ENCODE measurements at regions not wholly inside any gene's neighbourhood (a gene's known extent, or its start where the extent isn't known, plus 50 kb on each side); places are given as distances from the start of the nearest gene placed in this dataset.

DNA sequence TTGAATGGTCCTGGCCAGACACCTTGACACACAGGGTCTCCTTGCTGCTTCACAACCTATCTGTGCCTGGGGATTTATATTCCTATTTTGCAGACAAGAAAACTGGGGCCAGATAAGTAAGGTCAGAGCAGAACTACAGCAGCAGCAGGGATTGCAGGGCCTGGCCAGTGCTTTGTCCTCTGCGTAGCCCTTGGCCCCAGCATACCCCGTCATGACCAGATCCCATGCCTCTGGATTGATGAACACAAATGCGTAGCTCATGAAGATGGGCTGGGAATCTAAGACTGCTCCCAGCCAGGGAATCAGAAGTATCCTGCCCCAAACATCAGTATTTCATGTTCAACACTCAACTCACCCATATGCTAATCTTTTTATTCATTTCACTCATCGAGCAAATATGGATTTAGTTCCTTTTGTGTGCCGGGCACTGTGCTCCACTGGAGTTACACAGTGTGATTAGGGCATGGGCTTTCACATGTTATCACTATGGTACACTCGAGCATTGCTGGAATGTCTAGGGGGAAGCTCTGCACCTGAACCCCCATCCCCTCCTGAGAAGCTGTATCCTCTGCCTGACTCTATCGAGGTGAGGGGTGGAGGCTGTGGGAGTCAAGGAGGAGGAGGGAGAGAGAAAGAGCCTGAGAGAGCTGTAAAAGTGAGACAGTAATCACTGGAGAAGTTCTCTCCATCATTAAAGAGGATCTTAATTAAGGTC is 143.3 kb downstream of the CYP26B1 start:
- no peaks in the 10 kb centered on the region for H3K27me3 ChIP-seq (replicated peaks; ENCODE audit: insufficient read depth, low read length)
- H2AFZ ChIP-seq (ENCODE audit: low read length), result no peak overlapping the region
- H3F3A ChIP-seq (ENCODE audit: insufficient read depth, low read length), result no peaks in the 10 kb centered on the region
- H3K9ac ChIP-seq (ENCODE audit: low read length), result no peak overlapping the region
- H3K27ac ChIP-seq (ENCODE audit: low read length), result no peak overlapping the region
- no peaks in the 10 kb centered on the region for H3K9me2 ChIP-seq (replicated peaks; ENCODE audit: insufficient read depth, low read length)
- no peak overlapping the region for H3K4me2 ChIP-seq (ENCODE audit: low read depth, low read length)
- no peaks in the 10 kb centered on the region for H3K4me1 ChIP-seq (ENCODE audit: low read length)
- no peaks in the 10 kb centered on the region for H3K79me2 ChIP-seq (ENCODE audit: low read length)
- no peaks in the 10 kb centered on the region for H4K20me1 ChIP-seq (ENCODE audit: insufficient read depth, low read length)
- no peaks in the 10 kb centered on the region for H3K9me3 ChIP-seq (replicated peaks; ENCODE audit: insufficient read depth, low read length)
- no peak overlapping the region for H3K4me3 ChIP-seq (ENCODE audit: low read length)
- TF ChIP-seq EZH2phosphoT487 (IDR thresholded peaks at IDR 0.05; ENCODE audit: low read length) (no peak), CTCF (IDR thresholded peaks at IDR 0.05; ENCODE audit: low read length) (no peak), EZH2 (optimal IDR thresholded peaks at IDR 0.05; ENCODE audit: low read depth, low read length) (no peak)
- DNase-seq, result no peak
- H3K36me3 ChIP-seq (replicated peaks; ENCODE audit: insufficient read depth, low read length), result no peaks in the 10 kb centered on the region

DNA sequence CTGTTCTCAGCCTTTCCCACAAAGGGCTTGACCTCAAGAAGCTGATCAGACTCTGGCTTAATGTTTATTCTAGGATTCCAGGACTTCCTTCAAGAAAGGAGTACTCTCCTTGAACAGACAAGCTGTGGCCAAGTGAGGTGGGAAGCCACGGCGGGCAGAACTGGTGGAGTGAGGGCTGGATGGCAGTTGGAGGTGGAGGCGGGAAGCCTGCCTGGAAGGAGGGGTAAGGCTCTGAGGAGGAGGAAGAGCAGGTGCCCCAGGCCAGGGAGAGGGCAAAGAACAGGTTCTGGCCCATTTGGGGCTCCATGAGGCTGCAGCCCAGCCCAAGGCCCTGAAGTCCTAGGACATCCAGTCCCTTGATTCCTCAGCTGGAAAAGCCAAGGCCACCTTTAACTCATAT is 143.9 kb downstream of the CYP26B1 start:
- Histone ChIP-seq H2AFZ (ENCODE audit: low read length) (no peak overlapping the region), H3K4me3 (ENCODE audit: low read length) (no peak overlapping the region), H3K4me2 (ENCODE audit: low read depth, low read length) (no peak overlapping the region), H3K9ac (ENCODE audit: low read length) (no peak overlapping the region), H3K9me2 (replicated peaks; ENCODE audit: insufficient read depth, low read length) (no peaks in the 10 kb centered on the region), H3K79me2 (ENCODE audit: low read length) (no peaks in the 10 kb centered on the region), H3K27me3 (replicated peaks; ENCODE audit: insufficient read depth, low read length) (no peaks in the 10 kb centered on the region), H3K4me1 (ENCODE audit: low read length) (no peaks in the 10 kb centered on the region), H4K20me1 (ENCODE audit: insufficient read depth, low read length) (no peaks in the 10 kb centered on the region), H3F3A (ENCODE audit: insufficient read depth, low read length) (no peaks in the 10 kb centered on the region), H3K27ac (ENCODE audit: low read length) (no peak overlapping the region), H3K36me3 (replicated peaks; ENCODE audit: insufficient read depth, low read length) (no peaks in the 10 kb centered on the region), H3K9me3 (replicated peaks; ENCODE audit: insufficient read depth, low read length) (no peaks in the 10 kb centered on the region)
- DNase-seq, result no peak
- TF ChIP-seq EZH2phosphoT487 (IDR thresholded peaks at IDR 0.05; ENCODE audit: low read length), result no peak
- TF ChIP-seq EZH2 (optimal IDR thresholded peaks at IDR 0.05; ENCODE audit: low read depth, low read length), result no peak
- no peak for TF ChIP-seq CTCF (IDR thresholded peaks at IDR 0.05; ENCODE audit: low read length)

GRCh38 chr2:72003124-72003523 is 144.5 kb downstream of the CYP26B1 start:
- H3K9me2 ChIP-seq (replicated peaks; ENCODE audit: insufficient read depth, low read length), result no peaks in the 10 kb centered on the region
- no peaks in the 10 kb centered on the region for H3K9me3 ChIP-seq (replicated peaks; ENCODE audit: insufficient read depth, low read length)
- H3F3A ChIP-seq (ENCODE audit: insufficient read depth, low read length), result no peaks in the 10 kb centered on the region
- no peak overlapping the region for H3K9ac ChIP-seq (ENCODE audit: low read length)
- no peak overlapping the region for H3K27ac ChIP-seq (ENCODE audit: low read length)
- H3K36me3 ChIP-seq (replicated peaks; ENCODE audit: insufficient read depth, low read length), result no peaks in the 10 kb centered on the region
- H3K79me2 ChIP-seq (ENCODE audit: low read length), result no peaks in the 10 kb centered on the region
- H4K20me1 ChIP-seq (ENCODE audit: insufficient read depth, low read length), result no peaks in the 10 kb centered on the region
- H3K4me2 ChIP-seq (ENCODE audit: low read depth, low read length), result no peak overlapping the region
- no peak overlapping the region for H3K4me3 ChIP-seq (ENCODE audit: low read length)
- no peak for DNase-seq
- no peak overlapping the region for H2AFZ ChIP-seq (ENCODE audit: low read length)
- H3K4me1 ChIP-seq (ENCODE audit: low read length), result no peaks in the 10 kb centered on the region
- no peaks in the 10 kb centered on the region for H3K27me3 ChIP-seq (replicated peaks; ENCODE audit: insufficient read depth, low read length)
- no peak for TF ChIP-seq EZH2 (optimal IDR thresholded peaks at IDR 0.05; ENCODE audit: low read depth, low read length)
- no peak for TF ChIP-seq EZH2phosphoT487 (IDR thresholded peaks at IDR 0.05; ENCODE audit: low read length)
- no peak for TF ChIP-seq CTCF (IDR thresholded peaks at IDR 0.05; ENCODE audit: low read length)

All from MM.1S (cell line).